Cerebellar cortex (tissue), 1 donor: ENCODE measurements at regions not wholly inside any gene's neighbourhood (a gene's known extent, or its start where the extent isn't known, plus 50 kb on each side); places are given as distances from the start of the nearest gene placed in this dataset.
"Not testable (repeated sequence)": the region's sequence is repeated elsewhere in the genome, so short reads cannot be mapped to it uniquely, and the experiment has no call there.

ENCODE experiments used
- DNase-seq: peaks from one replicate; pipeline ENCODE4 v3.0.0-alpha.2; 2015; ENCODE audit warnings: low spot score

GRCh38 chr10:4230036-4230435, 445.0 kb upstream of the KLF6 start:
- DNase-seq, result no peak

DNA sequence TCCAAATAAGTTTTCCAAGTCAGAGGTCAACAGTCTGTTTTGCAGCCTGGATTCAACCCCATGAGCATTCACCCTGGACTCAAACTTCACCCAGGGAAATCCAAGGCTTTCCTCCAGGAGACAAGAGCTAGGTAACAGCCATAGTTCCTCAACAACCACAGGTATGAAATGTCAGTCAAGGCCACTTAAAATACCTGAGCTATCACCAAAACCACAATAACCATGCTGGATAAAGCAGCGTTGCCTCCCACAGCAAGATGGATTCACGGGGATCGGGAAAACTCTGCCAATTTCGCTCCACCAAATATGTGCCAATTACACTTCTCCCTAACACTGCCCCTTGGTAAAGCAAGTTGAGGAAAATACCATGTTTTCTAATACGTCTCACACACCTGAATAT, 444.1 kb upstream of the KLF6 start:
- DNase-seq, result no peak

GRCh38 chr10:4227586-4227985, 442.6 kb upstream of the KLF6 start:
- no peak for DNase-seq

DNA sequence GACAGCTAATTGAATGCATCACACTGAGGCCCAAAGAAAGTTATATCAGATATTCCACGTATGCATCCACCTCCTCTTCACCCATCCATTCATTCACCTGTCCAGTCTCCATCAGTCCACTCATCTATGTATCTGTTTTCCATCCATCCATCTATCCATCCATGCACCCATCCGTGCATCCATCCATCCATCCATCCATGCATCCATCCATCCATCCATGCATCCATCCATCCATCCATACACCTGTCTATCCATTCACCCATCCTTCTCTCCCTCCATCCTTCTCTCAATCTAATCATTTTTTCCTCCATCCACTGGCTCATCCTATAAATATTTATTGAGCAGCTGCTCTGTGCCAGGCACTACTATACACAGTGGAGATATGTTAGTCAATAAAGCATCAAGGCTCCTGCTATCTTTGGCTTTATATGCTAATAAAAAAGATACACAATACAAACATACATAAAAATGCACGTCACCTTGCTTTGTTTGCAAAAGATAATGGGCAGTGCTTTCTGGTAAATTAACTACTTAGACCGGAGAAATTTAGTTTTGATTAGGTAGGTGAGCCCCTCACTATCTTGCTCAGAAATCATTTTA, 442.0 kb upstream of the KLF6 start:
- no peak for DNase-seq

GRCh38 chr10:4224178-4224577, 439.2 kb upstream of the KLF6 start:
- DNase-seq, result no peak

DNA sequence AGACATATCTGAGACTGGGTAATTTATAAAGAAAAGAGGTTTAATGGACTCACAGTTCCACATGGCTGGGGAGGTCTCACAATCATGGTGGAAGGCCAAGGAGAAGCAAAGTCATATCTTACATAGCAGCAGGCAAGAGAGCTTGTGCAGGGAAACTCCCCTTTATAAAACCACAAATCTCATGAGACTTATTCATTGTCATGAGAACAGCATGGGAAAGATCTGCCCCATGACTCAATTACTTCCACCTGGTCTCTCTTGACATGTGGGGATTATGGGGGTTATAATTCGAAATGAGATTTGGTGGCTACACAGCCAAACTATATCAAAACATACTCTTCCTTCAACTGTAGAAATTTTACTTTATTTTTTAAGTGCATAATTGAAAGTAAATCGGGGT, 436.3 kb upstream of the KLF6 start:
- not testable (repeated sequence) for DNase-seq

- DNase-seq, result no peak
Measured at GRCh38 chr10:4219901-4220300, 434.9 kb upstream of the KLF6 start.

DNA sequence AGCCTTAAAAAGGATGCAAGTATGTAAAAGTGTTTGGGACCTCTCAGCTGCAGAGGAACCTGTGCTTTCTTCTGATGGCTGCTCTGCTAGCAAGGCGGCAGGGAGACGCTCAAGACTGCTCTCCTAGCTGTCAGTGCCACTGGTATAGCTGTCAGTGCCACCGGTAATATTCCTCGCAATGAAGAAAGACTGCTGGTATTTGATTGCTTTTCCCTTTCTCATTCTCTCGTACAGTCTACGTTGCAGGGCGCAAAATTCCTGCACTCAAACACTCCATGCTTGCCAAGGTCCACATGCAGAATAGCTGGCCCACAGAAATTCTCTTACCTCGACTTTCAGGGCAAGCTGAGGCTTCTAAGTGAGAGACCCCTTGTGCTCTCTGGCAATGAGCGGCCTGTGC, 432.6 kb upstream of the KLF6 start:
- DNase-seq, result no peak

DNA sequence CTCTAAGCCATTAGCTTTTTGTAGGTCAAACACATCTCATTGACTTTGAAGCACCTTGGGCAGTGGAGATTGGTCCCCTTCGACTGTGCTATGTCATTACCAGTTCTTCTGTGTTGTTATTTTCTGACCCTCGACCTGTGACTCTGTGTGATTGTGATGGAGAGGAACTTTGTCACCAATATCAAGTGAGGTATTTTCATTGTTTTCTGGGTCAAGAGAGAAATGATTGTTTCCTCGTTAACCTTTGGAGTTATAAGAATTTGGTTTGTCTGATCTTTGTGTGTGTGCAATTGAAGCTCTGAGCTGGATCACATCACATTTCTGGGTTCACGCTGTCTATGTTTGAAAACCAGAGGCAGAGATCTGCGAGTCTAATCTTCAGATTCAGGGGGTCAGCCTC, 432.2 kb upstream of the KLF6 start:
- DNase-seq, result no peak

GRCh38 chr10:4216726-4217125, 431.7 kb upstream of the KLF6 start:
- no peak for DNase-seq

DNA sequence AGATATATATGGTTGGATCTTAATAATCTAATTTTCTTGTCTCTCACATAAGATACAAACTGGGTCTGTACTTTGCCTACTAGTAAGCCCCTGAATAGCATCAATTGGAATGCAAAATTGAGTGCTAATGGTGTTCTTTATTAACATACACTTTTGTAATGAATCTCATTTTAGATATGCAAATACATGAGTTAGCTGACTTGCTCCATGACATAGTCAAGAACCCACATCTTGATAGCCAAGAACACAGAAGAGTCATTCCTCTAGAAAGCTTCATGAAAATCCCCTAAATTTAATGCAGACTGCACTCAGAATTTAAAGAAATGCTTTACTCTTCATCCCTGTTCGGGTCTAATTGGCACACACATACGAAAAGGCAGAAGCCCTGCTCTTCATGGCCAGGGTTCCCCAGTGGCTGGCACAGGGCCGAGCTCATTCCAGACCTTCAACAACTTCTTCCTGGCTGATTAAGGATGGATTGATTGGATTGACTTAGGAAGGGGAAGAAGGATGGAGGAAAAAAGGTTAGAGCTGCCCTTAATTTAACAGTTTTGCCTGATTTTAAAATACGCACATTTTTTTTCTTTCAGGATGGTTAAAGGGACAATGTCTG, 431.1 kb upstream of the KLF6 start:
- DNase-seq, result no peak

DNA sequence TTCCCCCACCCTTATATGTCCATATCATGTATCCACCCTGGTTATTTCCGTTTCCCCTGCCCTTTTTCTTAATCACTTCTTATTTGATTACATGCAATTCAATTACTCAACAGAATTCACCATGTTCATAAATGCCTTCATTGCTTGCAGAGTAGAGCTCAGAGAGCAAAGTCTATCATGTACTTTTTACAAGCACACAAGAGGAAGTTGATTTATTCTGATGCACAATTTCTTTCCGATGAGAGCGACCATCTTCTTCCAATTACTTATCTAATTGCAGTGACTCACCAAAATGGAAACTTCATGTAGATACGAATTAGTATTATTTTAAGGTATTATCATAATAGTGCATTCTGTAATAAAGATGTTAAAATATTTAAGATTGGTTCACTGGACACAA, 430.5 kb upstream of the KLF6 start:
- no peak for DNase-seq

DNA sequence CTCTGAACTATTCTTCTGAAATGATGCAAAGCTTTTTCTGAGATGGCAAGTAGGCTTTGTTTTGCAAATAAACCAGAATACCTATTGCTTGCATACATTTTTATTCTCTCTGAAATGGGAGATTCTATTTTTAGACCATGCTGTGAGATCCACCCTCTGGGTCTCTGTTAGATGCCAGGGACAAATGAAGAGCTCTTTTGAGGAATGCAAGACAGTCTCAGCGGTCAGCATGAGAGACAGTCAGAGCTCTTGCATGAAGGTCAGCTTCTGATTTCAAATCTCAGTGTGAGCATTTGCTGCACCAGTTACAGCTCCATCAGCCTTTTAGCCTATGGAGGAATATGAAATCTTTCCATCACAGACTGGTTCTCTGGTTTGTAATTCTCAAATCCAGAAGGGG, 429.9 kb upstream of the KLF6 start:
- DNase-seq, result no peak

DNA sequence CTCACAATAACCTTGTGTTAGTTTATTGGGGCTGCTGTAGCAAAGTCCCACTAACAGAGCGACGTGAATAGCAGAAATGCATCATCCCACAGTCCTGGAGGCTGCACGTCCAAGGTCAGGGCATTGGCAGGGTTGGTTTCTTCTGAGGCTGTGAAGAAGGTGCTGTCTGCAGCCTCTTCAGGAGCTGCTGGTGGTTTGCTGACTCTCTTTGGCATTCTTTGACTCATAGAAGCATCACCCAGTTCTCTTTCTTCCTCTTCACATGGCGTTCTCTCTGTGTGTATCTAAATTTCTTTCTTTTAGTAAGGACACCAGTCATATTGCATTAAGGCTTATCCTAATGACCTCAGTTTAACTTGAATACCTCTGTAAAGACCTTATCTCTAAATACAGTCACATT, 428.4 kb upstream of the KLF6 start:
- DNase-seq, result no peak

- no peak for DNase-seq
Measured at GRCh38 chr10:4212111-4212630, 427.2 kb upstream of the KLF6 start.

DNA sequence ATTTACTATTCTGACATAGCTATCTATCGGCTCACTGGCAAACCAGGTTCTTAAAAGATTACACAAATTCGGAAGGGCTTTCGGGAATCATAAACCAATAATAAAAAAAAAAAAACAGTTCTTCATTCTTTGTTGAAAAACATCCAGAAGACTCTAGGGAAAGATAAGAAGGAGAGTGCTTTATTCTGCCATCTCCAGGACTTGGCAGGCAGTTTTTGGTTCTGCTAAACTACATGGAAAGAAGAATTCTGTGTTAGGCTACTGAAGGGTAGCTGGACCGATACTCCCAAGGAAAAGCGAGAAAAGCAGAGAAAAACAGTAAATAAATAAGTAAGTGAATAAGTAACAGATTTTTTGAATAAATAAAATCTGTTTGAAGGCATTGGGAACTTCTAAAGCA, 423.5 kb upstream of the KLF6 start:
- DNase-seq, result no peak

DNA sequence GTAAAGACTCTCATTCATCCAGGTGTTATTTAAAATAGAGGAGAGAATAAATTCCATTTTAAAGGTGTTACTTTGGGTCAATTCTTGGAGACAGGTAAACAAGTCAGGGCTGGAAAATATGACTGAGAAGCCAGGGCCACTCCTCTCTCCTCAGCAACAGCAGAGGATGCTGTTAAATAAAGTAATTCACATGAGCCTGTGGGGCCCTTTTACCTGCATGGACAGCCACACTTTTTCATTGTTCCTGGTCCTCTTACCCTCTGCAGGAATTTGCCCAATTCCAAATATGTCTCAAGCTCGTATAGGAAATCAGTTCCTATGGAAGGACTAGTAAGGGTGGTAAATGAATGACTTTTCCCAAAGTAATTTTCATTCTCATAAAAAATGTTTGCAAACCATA, 420.1 kb upstream of the KLF6 start:
- no peak for DNase-seq

DNA sequence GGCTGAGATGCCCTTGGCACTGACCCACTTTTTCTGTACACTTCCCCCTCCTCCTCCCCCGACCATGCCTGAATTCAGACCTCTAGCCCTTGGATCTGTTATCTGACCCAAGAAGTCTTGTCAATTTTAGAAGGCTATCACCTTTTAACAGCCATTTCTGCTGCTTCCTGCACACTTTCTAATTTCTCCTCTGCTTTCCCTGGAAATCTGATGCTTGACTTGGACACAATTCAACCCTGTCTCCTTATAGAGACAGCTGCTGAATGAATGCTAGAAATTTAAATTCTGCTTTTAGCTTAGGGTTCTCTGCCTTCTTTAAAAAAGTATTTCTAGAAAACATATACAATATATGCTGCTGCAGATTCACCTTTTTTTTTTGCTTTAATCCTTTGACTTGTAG, 417.9 kb upstream of the KLF6 start:
- no peak for DNase-seq

- no peak for DNase-seq
Measured at GRCh38 chr10:4201866-4202825, 417.1 kb upstream of the KLF6 start.

- DNase-seq, result no peak
Measured at GRCh38 chr10:4199196-4199595, 414.2 kb upstream of the KLF6 start.

DNA sequence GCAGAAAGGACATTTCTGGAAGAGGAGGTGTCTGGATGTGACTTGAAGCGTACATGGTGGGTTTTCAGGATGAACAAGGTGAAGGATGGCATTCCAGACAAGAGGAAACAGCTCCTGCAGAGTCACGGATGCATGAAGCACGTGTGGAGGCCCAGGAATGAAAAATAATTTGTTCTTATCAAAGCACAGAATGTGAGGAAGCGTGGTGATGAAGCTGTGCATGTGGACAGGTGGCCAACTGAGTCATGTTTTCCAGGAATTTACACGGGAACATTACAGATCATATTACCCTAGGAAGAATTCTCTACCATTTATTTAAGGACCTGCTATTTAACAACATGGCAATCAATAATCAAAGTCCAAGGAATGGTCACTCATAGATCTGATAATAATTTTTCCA, 413.2 kb upstream of the KLF6 start:
- DNase-seq, result no peak

- DNase-seq, result no peak
Measured at GRCh38 chr10:4197676-4198075, 412.7 kb upstream of the KLF6 start.

- DNase-seq, result no peak
Measured at GRCh38 chr10:4196771-4197390, 411.9 kb upstream of the KLF6 start.
